Stimulated activated CD4-positive, alpha-beta T cell treated with anti-CD3 and anti-CD28 coated beads, Interleukin-4, amount 100 ng/mL, for 24 hours (primary cell): ENCODE measurements at regions not wholly inside any gene's neighbourhood (a gene's known extent, or its start where the extent isn't known, plus 50 kb on each side); places are given as distances from the start of the nearest gene placed in this dataset.
"Not testable (repeated sequence)": the region's sequence is repeated elsewhere in the genome, so short reads cannot be mapped to it uniquely, and the experiment has no call there.

Experiments
- DNase-seq: peaks from one replicate; pipeline ENCODE4 v3.0.0-alpha.2; 2020

DNA sequence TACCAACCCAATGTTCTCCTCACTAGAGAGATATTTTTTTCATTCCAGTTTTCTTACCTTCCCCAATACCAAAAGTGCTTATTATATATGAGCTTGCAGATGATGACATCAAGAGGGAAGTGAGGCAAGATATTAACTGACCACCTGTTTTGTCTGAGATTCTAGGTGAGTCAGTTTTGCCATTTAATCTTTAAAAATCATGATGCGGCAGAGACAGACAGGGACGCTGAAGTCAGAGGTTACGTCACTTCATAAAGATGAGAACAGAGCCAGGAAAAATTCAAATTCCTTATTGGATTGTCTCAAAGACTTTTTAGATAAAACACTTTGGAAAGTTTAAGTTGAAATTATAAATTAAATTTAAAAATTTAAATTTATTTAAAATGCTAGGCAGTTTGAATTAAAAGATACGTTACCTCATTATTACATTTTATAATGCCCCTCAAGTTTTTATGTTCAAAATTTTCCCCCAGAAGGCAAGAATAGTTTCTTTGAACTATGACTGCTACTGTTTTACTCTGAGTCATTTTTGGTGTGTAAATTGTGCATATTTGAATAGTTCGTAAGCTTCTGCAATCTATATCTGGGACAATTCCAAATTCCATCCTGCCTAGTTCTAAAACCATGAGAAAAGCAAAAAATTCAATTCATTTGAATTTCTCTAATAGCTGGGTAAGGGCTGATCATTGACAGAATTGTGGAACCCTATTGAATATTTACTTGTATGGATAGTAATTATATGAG, 839.6 kb upstream of the GOT2 start:
- DNase-seq: no peak

GRCh38 chr16:59567496-59567895, 833.4 kb upstream of the GOT2 start:
- DNase-seq: no peak

- DNase-seq: no peak
These were observed 832.3 kb upstream of the GOT2 start for GRCh38 chr16:59566446-59566845.

DNA sequence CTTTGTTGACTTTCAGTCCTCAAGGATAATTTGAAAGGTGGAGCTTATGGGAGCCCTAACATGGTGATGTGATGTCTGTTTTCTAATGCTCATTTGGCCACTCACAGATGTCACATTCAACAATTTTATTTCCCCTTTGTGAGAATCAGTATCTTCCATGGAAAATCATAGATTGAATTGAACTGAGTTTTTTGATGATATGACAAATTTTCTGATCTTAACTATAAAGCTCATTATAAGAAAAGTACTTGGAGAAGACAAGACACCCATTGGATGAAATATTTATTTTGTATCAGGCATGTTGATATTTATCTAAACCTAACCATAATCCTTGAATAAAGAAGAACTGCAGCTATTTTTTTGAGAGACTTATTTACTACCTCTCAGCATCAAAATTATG, 824.6 kb upstream of the GOT2 start:
- DNase-seq: no peak

DNA sequence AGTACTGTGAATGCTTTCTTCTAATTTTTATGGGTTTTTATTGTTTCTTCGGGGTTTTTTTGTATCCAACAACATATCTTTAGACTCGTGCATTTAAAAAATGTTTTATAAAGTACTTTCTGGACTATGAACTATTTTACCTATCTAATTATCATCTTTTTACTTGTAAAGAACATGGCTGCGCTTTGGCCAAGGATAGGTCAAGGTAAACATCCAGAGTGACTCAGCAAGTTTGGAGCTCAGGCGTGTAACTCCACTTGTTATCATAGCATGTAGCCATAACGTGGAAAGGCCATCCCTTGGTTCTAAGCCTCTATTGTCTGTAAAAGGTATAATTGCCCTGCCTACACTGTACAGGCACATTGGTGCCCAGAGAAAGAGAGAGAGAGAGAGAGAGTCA, 818.0 kb upstream of the GOT2 start:
- DNase-seq: no peak

DNA sequence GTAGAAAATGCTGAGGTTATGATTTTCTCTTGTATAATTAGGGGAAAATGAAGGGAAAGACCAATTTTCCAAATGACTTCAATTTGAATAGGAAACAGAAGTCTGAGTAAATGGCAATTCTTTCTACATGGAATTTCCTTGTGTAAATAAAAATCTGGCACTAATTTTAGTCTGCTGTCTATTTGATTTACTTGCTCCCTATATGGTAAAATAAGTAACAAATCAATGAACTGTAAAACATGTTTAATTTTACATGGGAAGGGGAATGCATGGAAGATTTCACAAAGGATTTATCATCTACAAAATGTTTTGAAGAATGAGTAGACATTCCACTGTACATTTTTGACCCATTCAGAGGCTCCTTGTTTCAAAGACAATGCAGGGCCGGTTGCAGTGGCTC, 811.6 kb upstream of the GOT2 start:
- no peak for DNase-seq

GRCh38 chr16:59543641-59544040, 809.5 kb upstream of the GOT2 start:
- DNase-seq: no peak

- no peak for DNase-seq
These were observed 806.5 kb upstream of the GOT2 start for GRCh38 chr16:59540621-59541020.

GRCh38 chr16:59535298-59535697, 801.2 kb upstream of the GOT2 start:
- DNase-seq: no peak

- no peak for DNase-seq
These were observed 793.3 kb upstream of the GOT2 start for GRCh38 chr16:59527206-59527997.

DNA sequence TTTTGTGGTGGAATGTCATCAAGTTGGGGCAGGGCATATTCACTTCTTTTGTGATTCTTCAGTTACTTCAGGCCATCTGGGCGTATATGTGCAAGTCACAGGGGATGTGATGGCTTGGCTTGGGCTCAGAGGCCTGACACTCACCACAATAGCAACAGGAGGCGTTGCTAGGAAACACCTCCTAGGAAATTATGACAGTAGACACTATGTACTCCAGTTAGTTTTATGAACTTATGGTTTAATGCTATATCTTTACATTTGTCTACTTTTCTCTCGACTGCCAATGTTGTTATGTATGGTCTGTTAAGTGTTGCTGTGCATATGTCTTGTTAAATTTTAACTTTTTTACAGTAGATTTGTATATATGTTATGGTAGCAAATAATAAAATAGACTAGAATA, 788.7 kb upstream of the GOT2 start:
- DNase-seq: no peak

DNA sequence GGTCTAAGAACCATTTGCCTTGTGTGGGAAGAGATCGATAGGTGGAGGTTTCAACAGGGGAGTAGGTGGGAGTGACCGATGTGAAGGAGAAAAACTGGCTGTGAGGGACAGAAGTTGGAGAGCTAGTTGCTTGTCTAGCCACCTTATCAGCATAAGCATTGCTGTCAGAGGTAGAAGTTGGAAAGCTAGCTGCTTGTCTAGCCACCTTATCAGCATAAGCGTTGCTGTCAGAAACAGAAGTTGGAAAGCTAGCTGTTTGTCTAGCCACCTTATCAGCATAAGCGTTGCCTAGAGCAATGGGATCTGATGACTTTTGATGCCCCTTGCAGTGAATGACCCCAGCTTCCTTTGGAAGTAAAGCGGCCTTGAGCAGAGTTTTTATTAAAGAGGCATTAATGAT, 784.6 kb upstream of the GOT2 start:
- not testable (repeated sequence) for DNase-seq

- no peak for DNase-seq
These were observed 780.5 kb upstream of the GOT2 start for GRCh38 chr16:59514651-59515050.

- DNase-seq: no peak
These were observed 775.9 kb upstream of the GOT2 start for GRCh38 chr16:59510008-59510424.

- DNase-seq: no peak
These were observed 766.5 kb upstream of the GOT2 start for GRCh38 chr16:59500601-59501000.

- DNase-seq: no peak
These were observed 753.0 kb upstream of the GOT2 start for GRCh38 chr16:59487067-59487466.

DNA sequence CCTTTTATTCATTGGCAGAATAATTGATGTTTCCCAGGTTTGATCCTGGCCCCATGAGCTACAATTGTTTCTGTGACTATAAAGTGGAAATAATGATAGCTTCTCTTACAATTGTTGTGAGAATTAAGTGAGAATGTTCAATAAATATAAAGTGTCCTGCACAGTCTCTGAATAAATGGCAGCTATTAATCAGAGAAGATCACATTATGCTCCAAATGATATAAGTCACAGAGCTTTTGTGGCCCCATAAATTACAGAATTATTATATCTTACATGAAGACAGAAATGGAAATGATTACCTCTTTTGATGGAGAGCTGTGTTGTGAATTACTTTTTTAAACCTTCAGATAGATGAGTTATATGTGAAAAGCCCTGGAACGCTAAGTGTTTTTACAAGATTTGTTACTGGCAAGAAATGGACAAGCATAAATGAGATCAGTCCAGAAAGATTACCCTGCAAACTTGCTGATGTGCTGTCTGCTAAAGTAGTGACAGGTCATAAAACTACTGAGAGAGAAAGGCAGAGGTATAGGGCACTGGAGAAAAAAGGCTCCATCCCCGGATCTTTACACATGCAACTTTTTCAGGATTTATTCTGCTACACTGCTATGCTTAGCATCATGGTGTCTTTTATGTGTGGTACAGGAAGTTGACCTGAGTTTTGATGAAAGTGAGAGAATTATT, 750.9 kb upstream of the GOT2 start:
- DNase-seq: no peak

DNA sequence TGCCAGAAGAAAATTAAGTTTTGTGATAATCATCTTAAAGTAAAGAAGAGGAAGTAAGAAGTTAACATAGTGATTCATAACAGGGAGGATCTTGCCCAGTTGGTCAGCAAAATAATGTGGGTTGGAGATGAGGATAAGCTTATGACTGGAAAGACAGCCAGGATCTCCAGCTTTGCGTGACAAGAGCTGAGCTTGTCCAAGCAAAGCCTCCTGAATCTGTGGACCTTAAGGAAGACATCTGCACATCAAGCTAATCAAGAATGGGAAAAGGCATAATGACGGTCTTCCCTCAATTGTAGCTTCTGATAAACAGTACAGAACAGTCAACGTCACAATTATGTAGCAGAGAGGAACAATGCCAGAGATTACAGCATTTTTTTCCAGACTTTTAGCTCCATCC, 744.7 kb upstream of the GOT2 start:
- DNase-seq: no peak

DNA sequence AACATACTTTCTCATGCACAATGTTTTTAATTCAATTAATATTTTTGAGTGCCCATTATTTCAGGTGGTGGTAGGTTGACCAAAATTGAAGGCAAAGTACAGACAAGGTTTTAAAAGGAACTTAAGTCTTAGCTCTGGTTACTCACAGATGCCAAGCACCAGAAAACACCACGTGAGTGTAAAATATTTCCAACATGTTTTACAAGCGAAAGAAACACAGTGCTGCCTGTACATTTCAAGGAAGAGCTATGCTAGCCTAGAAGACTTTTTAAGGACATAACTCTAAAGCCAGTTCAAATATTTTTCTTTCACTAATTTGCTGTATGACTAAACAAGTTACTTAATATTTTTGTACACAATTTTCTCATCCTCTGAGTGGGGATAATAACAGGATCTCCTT, 736.4 kb upstream of the GOT2 start:
- DNase-seq: no peak

DNA sequence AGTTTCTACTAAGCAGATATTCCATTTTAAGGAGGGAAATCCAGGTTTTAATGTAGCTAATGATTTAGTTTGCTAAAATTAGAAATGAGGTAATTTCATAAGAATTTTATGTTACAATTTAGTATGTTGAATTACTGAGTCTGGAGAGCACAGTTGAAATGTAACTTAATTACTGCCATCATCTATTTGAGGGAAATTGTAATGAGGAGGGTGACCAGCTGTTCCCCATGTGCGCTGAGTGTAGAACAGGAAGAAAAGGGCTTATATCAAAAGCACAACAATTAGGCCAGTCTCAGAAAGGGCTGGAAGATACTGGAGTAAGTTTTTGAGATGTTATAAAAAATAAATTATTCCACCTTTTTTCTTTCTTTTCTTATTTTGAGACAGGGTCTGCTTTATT, 735.1 kb upstream of the GOT2 start:
- DNase-seq: no peak

DNA sequence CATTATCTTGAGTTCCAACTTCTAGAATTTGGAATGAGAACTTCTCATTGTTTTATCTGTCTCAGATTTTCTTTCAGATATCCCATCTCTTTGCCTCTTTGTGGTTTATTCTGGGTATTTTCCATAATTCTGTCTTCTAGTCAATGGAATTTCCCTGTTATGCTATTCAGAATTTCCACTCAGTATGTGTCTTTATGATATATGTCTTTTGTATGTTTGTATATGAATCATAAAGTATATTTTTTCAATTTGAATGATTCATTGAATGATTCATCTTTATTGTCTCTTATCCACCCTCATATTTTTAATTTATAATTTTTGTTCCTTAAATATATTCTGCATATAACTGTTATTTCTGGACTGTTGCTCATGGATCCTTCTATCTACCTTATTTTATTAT, 729.7 kb upstream of the GOT2 start:
- DNase-seq: no peak

DNA sequence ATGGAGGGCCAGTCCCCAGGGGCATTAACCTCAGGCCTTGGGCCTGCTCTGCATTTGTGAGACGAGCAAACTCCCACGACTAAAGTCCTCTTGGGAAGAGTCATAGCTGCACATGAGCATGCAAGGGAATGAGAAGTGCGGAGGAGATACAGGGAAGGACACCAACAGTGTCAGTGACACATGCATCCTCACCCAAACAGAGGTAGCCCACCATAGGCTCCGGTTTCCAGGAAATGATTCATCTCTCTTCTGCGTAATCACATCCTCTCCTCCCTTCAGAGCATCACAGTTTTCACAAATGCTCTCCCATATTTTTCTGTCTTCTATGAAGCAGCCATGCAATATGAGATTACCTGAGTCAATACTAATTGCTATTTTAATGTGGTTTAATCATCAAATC, 725.7 kb upstream of the GOT2 start:
- no peak for DNase-seq

GRCh38 chr16:59455497-59455896, 721.4 kb upstream of the GOT2 start:
- DNase-seq: no peak

DNA sequence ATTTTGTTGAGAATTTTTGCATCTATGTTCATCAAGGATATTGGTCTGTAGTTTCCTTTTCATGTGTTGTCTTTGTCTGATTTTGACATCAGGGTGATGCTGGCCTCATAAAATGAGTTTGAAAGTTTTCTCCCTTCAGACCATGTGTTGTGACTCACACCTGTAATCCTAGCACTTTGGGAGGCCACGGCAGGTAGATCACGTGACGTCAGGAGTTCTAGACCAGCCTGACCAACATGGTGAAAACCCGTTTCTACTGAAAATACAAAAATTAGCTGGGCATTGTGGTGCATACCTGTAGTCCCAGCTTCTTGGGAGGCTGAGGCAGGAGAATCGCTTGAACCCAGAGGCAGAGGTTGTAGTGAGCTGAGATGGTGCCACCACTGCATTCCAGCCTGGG, 716.4 kb upstream of the GOT2 start:
- not testable (repeated sequence) for DNase-seq
